Activated T-helper 1 cell treated with anti-CD3 and anti-CD28 coated beads, Interleukin-2, amount 50 U/mL, for 16 hours (primary cell): ENCODE measurements at regions not wholly inside any gene's neighbourhood (a gene's known extent, or its start where the extent isn't known, plus 50 kb on each side); places are given as distances from the start of the nearest gene placed in this dataset.
"Not testable (repeated sequence)": the region's sequence is repeated elsewhere in the genome, so short reads cannot be mapped to it uniquely, and the experiment has no call there.

Experiments
- DNase-seq, 2 donors: peaks; one replicate each; pipeline ENCODE4 v3.0.0-alpha.2; 2020; ENCODE audit warnings: low read depth in 1 of 2, low spot score in 1 of 2

GRCh38 chr14:21788687-21789086, 115.1 kb upstream of the OR4E1 start:
- DNase-seq: not testable (repeated sequence)

GRCh38 chr14:21787242-21787641, 113.6 kb upstream of the OR4E1 start:
- DNase-seq: not testable (repeated sequence)

- DNase-seq: no peak
Observed at GRCh38 chr14:21781543-21781942, 107.9 kb upstream of the OR4E1 start.

- no peak for DNase-seq
Observed at GRCh38 chr14:21780429-21781084, 106.9 kb upstream of the OR4E1 start.

- DNase-seq: no peak
Observed at GRCh38 chr14:21771671-21772070, 98.1 kb upstream of the OR4E1 start.

- DNase-seq: no peak
Observed at GRCh38 chr14:21768875-21769257, 95.2 kb upstream of the OR4E1 start.

GRCh38 chr14:21768116-21768874, 94.7 kb upstream of the OR4E1 start:
- DNase-seq: no peak

GRCh38 chr14:21760360-21760759, 86.7 kb upstream of the OR4E1 start:
- DNase-seq: not testable (repeated sequence)

- DNase-seq: no peak
Observed at GRCh38 chr14:21749306-21749868, 75.8 kb upstream of the OR4E1 start.

- DNase-seq: peak in 1 of 2 donors; percentile 8
Observed at GRCh38 chr14:21748869-21749303, 75.3 kb upstream of the OR4E1 start.

- no peak for DNase-seq
Observed at GRCh38 chr14:21735639-21736307, 62.2 kb upstream of the OR4E1 start.

GRCh38 chr14:21735200-21735599, 61.6 kb upstream of the OR4E1 start:
- DNase-seq: no peak

GRCh38 chr14:21734457-21735074, 60.9 kb upstream of the OR4E1 start:
- peak in 1 of 2 donors; percentile 6 for DNase-seq

GRCh38 chr14:21729703-21730233, 56.1 kb upstream of the OR4E1 start:
- no peak for DNase-seq

- DNase-seq: no peak
Observed at GRCh38 chr14:21725250-21725649, 51.6 kb upstream of the OR4E1 start.

GRCh38 chr14:21724090-21724973, 50.7 kb upstream of the OR4E1 start:
- no peak for DNase-seq

- DNase-seq: peak in 1 of 2 donors; percentile 13
Observed at GRCh38 chr14:21723431-21724045, 49.9 kb upstream of the OR4E1 start.
